KOPT-K1 (cell line): ENCODE measurements at regions not wholly inside any gene's neighbourhood (a gene's known extent, or its start where the extent isn't known, plus 50 kb on each side); places are given as distances from the start of the nearest gene placed in this dataset.
A peak's percentile ranks its signal among the peaks of the same experiment; 100 is the strongest.

Experiments used
- H3K27ac ChIP-seq: fragments of 200-600 bp; sonication (generic); 2 replicates; pipeline ENCODE4 v1.5.1; 2016; ENCODE audit warnings: antibody characterized with exemption, mild to moderate bottlenecking, low read depth, low read length; ENCODE audit not compliant: poor library complexity, severe bottlenecking
- H3K36me3 ChIP-seq: fragments of 200-600 bp; sonication (generic); 2 replicates; pipeline ENCODE4 v1.5.1; 2017; ENCODE audit warnings: antibody characterized with exemption, mild to moderate bottlenecking, low read length, moderate library complexity; ENCODE audit not compliant: insufficient read depth
- H3K9me3 ChIP-seq: fragments of 200-600 bp; sonication (generic); 2 replicates; pipeline ENCODE4 v1.5.1; 2017; ENCODE audit warnings: antibody characterized with exemption, low read length, mild to moderate bottlenecking; ENCODE audit not compliant: insufficient read depth, poor library complexity, severe bottlenecking

GRCh38 chr17:17413215-17413792, 63.5 kb upstream of the MED9 start:
- H3K9me3 ChIP-seq: no peaks in the 10 kb centered on the region
- no peak overlapping the region for H3K27ac ChIP-seq
- no peaks in the 10 kb centered on the region for H3K36me3 ChIP-seq

DNA sequence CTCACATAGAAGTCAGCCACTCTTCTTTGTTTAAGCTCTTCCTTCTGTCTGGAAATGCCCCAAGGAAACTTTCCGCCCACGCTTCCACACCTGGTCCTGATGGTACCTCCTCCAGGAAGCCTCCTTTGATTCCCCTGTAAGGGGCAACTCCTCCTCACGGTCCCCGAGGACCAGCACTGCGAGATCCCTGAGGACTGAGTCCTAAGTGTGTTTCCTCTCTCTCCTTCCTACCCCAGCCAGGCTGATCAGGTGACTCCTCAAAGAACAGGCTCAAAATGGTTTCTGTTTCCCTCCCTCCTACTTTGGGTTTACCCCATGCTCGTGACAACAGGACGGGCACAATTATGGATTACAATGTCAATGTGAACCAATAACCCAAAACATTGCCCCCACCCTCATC, 63.0 kb upstream of the MED9 start:
- Histone ChIP-seq H3K9me3 (no peaks in the 10 kb centered on the region), H3K36me3 (no peaks in the 10 kb centered on the region), H3K27ac (no peak overlapping the region)

- Histone ChIP-seq H3K27ac (no peak overlapping the region), H3K9me3 (no peaks in the 10 kb centered on the region), H3K36me3 (no peaks in the 10 kb centered on the region)
These were observed 62.4 kb upstream of the MED9 start for GRCh38 chr17:17414341-17414805.

- no peaks in the 10 kb centered on the region for H3K36me3 ChIP-seq
- no peak overlapping the region for H3K27ac ChIP-seq
- H3K9me3 ChIP-seq: no peaks in the 10 kb centered on the region
These were observed 61.8 kb upstream of the MED9 start for GRCh38 chr17:17415006-17415405.

- Histone ChIP-seq H3K9me3 (no peaks in the 10 kb centered on the region), H3K27ac (peak overlapping the region; percentile 17), H3K36me3 (no peaks in the 10 kb centered on the region)
These were observed 60.8 kb upstream of the MED9 start for GRCh38 chr17:17416007-17416399.

DNA sequence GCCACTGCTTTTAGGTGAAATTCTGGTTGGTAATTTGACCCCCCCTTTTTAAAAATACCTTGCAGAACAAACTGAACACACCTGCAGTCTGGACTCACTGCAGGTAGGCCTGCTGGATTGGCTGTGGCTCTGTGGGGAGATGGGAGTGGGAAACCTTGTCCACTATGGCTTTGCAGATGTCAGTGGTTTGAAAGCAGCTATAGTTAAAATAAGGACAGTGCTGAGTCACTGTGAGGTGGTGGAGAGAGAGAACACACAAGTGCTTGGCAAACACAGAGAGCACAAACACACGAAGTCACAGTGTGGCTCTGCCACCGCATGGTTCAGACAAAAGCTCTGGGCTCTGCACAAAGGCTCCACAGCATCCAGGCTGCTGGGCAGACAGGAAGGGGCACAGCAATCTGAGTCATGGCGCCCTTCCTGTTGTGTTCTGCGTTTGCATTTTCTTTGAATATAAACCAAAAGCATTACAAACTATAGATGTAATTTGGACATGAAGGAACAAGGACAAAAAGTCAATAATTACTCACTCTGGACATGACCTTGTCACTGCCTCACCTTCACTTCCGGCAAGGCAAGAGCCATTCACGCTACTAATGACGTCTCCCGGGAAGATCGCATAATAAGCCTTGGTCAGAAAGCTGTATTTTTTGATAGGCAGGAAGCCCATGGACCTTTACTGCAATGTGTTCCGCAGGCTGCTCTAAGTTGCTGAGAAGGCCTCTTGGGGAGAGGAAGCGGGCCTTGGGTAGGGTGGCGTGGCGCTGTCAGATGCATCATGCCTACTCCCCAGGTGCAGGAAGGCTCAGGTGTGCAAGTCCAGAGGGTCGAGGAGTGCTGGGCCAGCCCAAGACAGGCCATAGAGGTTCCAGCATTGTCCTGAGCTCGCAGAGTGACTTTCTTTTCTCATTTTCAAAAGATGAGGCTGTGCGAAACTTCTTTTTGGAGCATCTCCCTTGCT, 60.1 kb upstream of the MED9 start:
- Histone ChIP-seq H3K36me3 (no peaks in the 10 kb centered on the region), H3K9me3 (no peaks in the 10 kb centered on the region), H3K27ac (peak overlapping the region; percentile 1)

- Histone ChIP-seq H3K36me3 (no peaks in the 10 kb centered on the region), H3K9me3 (no peaks in the 10 kb centered on the region), H3K27ac (no peak overlapping the region)
These were observed 59.0 kb upstream of the MED9 start for GRCh38 chr17:17417718-17418181.

DNA sequence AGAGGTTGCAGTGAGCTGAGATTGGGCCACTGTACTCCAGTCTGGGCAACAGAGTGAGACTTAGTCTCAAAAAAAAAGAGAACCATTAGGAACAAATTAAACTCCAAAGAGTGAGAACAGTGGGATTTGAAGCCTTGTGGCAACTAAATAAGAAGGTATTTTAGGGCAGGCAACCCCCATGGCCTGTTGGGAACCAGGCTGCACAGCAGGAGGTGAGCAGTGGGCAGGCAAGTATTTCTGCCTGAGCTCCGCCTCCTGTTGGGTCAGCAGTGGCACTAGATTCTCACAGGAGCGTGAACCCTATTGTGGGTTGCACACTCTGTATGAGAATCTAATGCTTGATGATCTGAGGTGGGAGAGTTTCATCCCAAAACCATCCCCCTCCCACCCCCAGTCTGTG, 57.6 kb upstream of the MED9 start:
- Histone ChIP-seq H3K36me3 (no peaks in the 10 kb centered on the region), H3K9me3 (peaks cover 11% of the 10 kb centered on the region), H3K27ac (no peak overlapping the region)

DNA sequence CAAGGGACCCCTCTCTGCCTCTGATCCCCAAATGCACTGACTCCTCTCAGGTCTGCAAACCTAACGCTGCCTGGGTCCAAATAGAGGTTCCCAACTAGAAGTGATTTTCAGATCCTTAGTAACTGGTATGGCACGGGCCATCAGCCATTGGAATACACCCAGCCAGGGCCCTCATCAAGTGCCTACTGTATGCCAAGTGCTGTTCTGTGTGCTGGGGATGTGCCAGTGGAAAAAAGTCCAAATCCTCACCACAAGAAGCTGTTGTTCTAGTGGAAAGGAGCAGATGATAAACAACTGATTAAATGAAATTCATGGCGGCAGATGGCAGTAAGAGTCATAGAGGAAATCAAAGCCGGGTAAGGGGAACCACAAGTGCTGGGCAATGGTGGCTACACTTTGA, 57.2 kb upstream of the MED9 start:
- Histone ChIP-seq H3K27ac (no peak overlapping the region), H3K36me3 (no peaks in the 10 kb centered on the region), H3K9me3 (peaks cover 16% of the 10 kb centered on the region)

- H3K27ac ChIP-seq: no peak overlapping the region
These were observed 56.7 kb upstream of the MED9 start for GRCh38 chr17:17420082-17420481.

GRCh38 chr17:17420561-17421269, 56.1 kb upstream of the MED9 start:
- H3K27ac ChIP-seq: no peak overlapping the region
- no peaks in the 10 kb centered on the region for H3K36me3 ChIP-seq
- H3K9me3 ChIP-seq: peaks cover 27% of the 10 kb centered on the region

More at GRCh38 chr17:17420082-17420481, 56.7 kb upstream of the MED9 start:
- H3K9me3 ChIP-seq: peaks cover 21% of the 10 kb centered on the region
- H3K36me3 ChIP-seq: no peaks in the 10 kb centered on the region

DNA sequence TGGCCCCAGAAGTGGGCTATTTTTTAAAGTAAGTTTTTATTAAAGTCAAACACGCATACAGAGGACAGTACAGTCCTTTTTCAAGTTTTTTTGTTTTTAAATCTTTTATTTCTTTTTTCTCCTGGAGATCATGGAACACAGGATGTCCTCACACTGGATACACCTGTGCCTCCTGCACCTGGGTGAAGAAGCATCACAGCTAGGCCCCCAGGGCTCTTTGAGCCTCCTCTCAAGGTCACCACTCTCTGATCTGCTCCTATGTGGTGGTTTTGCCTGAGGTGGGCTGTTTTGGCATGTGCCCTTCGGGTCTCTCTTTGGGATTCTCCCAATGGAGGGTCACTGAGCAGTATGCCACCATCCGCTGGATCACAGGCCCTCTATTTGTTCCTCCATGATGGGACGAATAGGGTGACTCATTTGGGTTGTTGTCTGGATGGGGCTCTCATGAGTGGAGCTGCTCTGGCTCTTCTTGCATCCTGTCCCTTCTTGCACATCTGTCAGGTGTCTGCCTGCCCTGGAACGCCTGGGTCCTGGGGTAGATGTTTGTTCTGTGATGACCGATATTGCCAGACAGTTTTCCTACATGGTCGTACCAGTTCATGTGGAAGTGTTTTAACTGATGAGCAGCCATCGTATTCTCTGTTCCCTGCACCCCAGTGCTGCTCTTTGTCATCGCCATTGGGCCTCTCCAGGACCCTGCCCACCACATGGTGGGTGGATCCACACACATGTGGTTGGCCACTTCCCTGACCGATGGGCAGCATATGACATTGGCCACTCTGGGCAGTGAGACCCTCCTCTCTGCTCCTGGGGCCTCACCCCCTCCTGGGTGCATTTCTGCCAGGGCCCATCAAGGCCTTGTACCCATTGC, 55.2 kb upstream of the MED9 start:
- Histone ChIP-seq H3K9me3 (peaks cover 36% of the 10 kb centered on the region), H3K36me3 (no peaks in the 10 kb centered on the region), H3K27ac (no peak overlapping the region)

- H3K36me3 ChIP-seq: no peaks in the 10 kb centered on the region
- H3K9me3 ChIP-seq: peaks cover 39% of the 10 kb centered on the region
- H3K27ac ChIP-seq: no peak overlapping the region
These were observed 54.6 kb upstream of the MED9 start for GRCh38 chr17:17422217-17422610.

DNA sequence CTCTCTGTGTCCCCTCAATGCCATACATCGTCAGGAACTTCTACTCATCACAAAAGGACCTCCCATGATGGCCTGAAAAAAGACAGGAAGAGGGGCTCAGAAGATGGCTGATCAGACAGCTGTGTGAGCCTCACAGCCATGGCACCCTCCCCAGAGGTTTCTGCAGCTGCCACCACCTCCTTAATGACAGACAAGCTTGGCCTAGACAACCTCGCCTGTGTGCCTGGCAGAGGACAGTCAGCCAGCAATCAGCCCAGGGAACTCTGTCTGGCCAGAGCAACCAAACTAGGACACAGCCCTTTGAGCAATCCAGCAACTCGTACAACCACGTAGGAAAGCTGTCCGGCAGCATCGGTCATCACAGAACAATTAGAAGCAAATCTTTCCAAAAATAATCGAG, 54.2 kb upstream of the MED9 start:
- Histone ChIP-seq H3K36me3 (no peaks in the 10 kb centered on the region), H3K9me3 (peaks cover 39% of the 10 kb centered on the region), H3K27ac (no peak overlapping the region)
